MCF 10A (cell line): ENCODE measurements at regions not wholly inside any gene's neighbourhood (a gene's known extent, or its start where the extent isn't known, plus 50 kb on each side); places are given as distances from the start of the nearest gene placed in this dataset.

Experiments used
- BruUV-seq: library from RNA; stranded (reverse); fragments of 400-500 nt; replicated peaks from 2 replicates; lab custom pipeline; 2021; lab: Mats Ljungman, UMichigan
- CTCF ChIA-PET: fragments of 300-600 bp; sonication (Branson Sonifier 250); formaldehyde crosslinking; extraction: SDS; loops from one replicate; lab custom pipeline; 2021; ENCODE audit warnings: antibody characterized with exemption, inconsistent platforms; lab: Yijun Ruan, JAX
- POLR2A ChIA-PET: fragments of 300-600, 350-650 bp; sonication (Branson Sonifier 250); formaldehyde crosslinking; extraction: SDS; loops from one replicate; lab custom pipeline; 2020; ENCODE audit warnings: antibody characterized with exemption, inconsistent platforms; lab: Yijun Ruan, JAX
- DNase-seq: peaks from one replicate; pipeline ENCODE4 v3.0.0-alpha.2; 2018; ENCODE audit not compliant: unreplicated experiment
- H3K27ac Mint-ChIP-seq: one replicate; pipeline ENCODE4 v1.8.0; 2022; ENCODE audit warnings: mild to moderate bottlenecking, low read depth, mixed read lengths; ENCODE audit not compliant: unreplicated experiment
- H3K27me3 Mint-ChIP-seq: one replicate; pipeline ENCODE4 v1.8.0; 2022; ENCODE audit warnings: mixed read lengths; ENCODE audit not compliant: insufficient read depth, unreplicated experiment
- H3K36me3 Mint-ChIP-seq: one replicate; pipeline ENCODE4 v1.8.0; 2022; ENCODE audit warnings: mild to moderate bottlenecking, moderate library complexity, mixed read lengths; ENCODE audit not compliant: insufficient read depth, unreplicated experiment
- H3K4me1 Mint-ChIP-seq: one replicate; pipeline ENCODE4 v1.8.0; 2022; ENCODE audit warnings: mixed read lengths; ENCODE audit not compliant: insufficient read depth, unreplicated experiment
- H3K4me3 Mint-ChIP-seq: one replicate; pipeline ENCODE4 v1.8.0; 2022; ENCODE audit warnings: mild to moderate bottlenecking, moderate library complexity, mixed read lengths; ENCODE audit not compliant: unreplicated experiment
- H3K9me3 Mint-ChIP-seq: one replicate; pipeline ENCODE4 v1.8.0; 2022; ENCODE audit warnings: mixed read lengths; ENCODE audit not compliant: unreplicated experiment
- CTCF ChIP-seq: fragments of 200-600 bp; IDR thresholded peaks from one replicate; pipeline ENCODE4 v1.8.0; 2022; ENCODE audit warnings: antibody characterized with exemption, mild to moderate bottlenecking; ENCODE audit not compliant: unreplicated experiment
- intact Hi-C: fragments of 100-400 bp; cut with micrococcal nuclease; formaldehyde crosslinking; loops from 2 replicates; pipeline ENCODE4 v1.14.1; 2022

- no peaks in the 10 kb centered on the region for H3K27me3 Mint-ChIP-seq
- no peaks in the 10 kb centered on the region for H3K36me3 Mint-ChIP-seq
- no peak overlapping the region for H3K27ac Mint-ChIP-seq
- H3K9me3 Mint-ChIP-seq = peaks cover 5% of the 10 kb centered on the region
- no peaks in the 10 kb centered on the region for H3K4me1 Mint-ChIP-seq
- TF ChIP-seq CTCF = no peak
- ChIA-PET CTCF (no interaction called here), POLR2A (no interaction called here)
- intact Hi-C loops = no loop called here
- no peak overlapping the region for H3K4me3 Mint-ChIP-seq
- BruUV-seq = no TSS peak
- no peak for DNase-seq
Measured at GRCh38 chr13:85362980-85363379, 436.2 kb downstream of the SLITRK6 start.

GRCh38 chr13:85347251-85347650 lies 452.0 kb downstream of the SLITRK6 start:
- no TSS peak for BruUV-seq
- no peak overlapping the region for H3K27ac Mint-ChIP-seq
- H3K4me3 Mint-ChIP-seq = no peak overlapping the region
- DNase-seq = no peak
- POLR2A ChIA-PET = no interaction called here
- H3K9me3 Mint-ChIP-seq = no peaks in the 10 kb centered on the region
- H3K36me3 Mint-ChIP-seq = no peaks in the 10 kb centered on the region
- no peaks in the 10 kb centered on the region for H3K4me1 Mint-ChIP-seq
- no peaks in the 10 kb centered on the region for H3K27me3 Mint-ChIP-seq
- intact Hi-C loops = no loop called here
- no peak for TF ChIP-seq CTCF
- CTCF ChIA-PET = no interaction called here

- no peaks in the 10 kb centered on the region for H3K36me3 Mint-ChIP-seq
- intact Hi-C loops = no loop called here
- H3K4me1 Mint-ChIP-seq = no peaks in the 10 kb centered on the region
- no peak overlapping the region for H3K27ac Mint-ChIP-seq
- CTCF ChIA-PET = interaction anchor here (0.8 kb wide), 1 partner anchor 10 kb away, joined by 5 read pairs; no protein-coding TSS in a partner anchor
- TF ChIP-seq CTCF = no peak
- POLR2A ChIA-PET = interaction anchor here (0.6 kb wide), 1 partner anchor 10 kb away, joined by 3 read pairs; no protein-coding TSS in a partner anchor
- H3K4me3 Mint-ChIP-seq = no peak overlapping the region
- H3K9me3 Mint-ChIP-seq = no peaks in the 10 kb centered on the region
- H3K27me3 Mint-ChIP-seq = no peaks in the 10 kb centered on the region
- no peak for DNase-seq
- no TSS peak for BruUV-seq
Measured at GRCh38 chr13:85334187-85334586, 465.0 kb downstream of the SLITRK6 start.

- TF ChIP-seq CTCF = no peak
- POLR2A ChIA-PET = no interaction called here
- Mint-ChIP-seq H3K36me3 (no peaks in the 10 kb centered on the region), H3K27ac (no peak overlapping the region), H3K9me3 (no peaks in the 10 kb centered on the region), H3K4me3 (no peak overlapping the region), H3K4me1 (no peaks in the 10 kb centered on the region), H3K27me3 (no peaks in the 10 kb centered on the region)
- DNase-seq = no peak
- no TSS peak for BruUV-seq
- intact Hi-C loops = no loop called here
- CTCF ChIA-PET = interaction anchor here (0.8 kb wide), 1 partner anchor 11 kb away, joined by 5 read pairs; no protein-coding TSS in a partner anchor
Measured at GRCh38 chr13:85333506-85334020, 465.7 kb downstream of the SLITRK6 start.
